ENCODE measurements at regions not wholly inside any gene's neighbourhood (a gene's known extent, or its start where the extent isn't known, plus 50 kb on each side); places are given as distances from the start of the nearest gene placed in this dataset.

DNA sequence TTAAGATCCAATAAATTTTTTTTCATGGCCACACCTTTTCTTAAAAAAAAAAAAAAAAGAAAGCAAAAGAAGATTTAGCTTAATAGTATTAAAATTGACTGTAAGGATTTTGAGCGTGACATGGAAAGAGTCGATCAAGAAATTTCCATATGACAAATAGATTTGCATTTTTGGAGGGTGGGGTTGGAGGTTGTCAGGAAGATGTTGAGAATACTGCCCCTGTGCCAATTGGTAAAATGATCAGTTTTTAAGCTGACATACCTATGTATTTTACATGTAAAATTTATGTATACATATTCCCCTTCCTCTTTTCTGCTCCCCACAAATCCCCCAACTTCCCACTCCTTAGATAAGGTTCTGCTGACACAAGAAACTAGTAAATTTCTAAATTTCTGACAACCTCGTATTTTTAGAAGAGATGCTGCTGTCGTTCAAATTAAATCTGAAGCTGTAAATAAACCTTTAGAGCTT lies 520.9 kb downstream of the CD83 start:
- Histone ChIP-seq H3K36me3 (ENCODE audit: control insufficient read depth, low read depth, low read length) (no peaks in the 10 kb centered on the region), H3K4me1 (ENCODE audit: control insufficient read depth, low read depth, low read length) (peaks cover 44% of the 10 kb centered on the region), H3K27me3 (ENCODE audit: control insufficient read depth, insufficient read depth, low read length) (no peaks in the 10 kb centered on the region), H3K4me3 (ENCODE audit: low read length) (no peak overlapping the region), H3K9ac (ENCODE audit: low read length) (no peak overlapping the region), H3K27ac (ENCODE audit: low read length) (no peak overlapping the region), H3K9me3 (ENCODE audit: control insufficient read depth, low read depth, low read length) (no peaks in the 10 kb centered on the region)

DNA sequence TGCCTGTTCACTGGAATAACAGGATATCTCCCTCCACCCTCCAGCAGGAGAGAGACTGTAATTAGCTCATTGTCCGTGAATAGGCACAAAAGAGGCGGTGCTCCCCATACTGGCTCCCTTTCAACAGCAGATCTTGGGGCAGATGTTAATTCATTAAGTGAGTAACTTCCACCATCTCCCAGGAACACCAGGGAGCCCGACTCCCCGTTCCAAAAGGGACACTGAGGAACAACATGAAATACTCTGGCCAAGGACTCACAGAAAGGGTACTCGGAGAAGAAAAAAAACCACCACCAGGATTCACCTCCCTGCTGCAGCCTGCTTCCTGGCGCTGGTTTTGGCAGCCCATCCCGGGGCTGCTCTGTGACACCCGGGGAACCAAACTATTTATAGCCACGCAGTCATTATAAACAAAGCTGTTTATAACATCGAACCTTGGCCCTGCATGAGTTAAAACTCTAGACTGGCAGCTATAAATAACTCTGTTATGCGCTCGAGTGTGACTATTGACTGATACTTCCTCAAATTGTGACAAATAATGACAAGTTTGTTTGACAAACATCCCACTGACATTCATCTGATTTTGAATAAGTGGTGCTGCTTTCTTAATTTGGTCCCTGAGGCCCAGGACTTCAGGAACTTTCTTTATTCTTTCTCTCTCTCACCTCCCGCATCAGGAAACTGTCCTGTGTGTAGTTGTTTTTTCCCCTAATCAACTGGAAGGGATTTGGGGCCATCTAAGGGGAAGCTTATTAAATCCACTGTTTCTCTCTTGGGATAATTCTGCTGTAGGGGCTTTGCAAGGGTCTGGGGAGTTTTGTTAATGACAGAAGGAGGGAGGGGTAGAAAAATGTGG lies 521.6 kb downstream of the CD83 start:
- H3K27ac ChIP-seq (ENCODE audit: low read length) = no peak overlapping the region

GRCh38 chr6:14639983-14640599 lies 522.5 kb downstream of the CD83 start:
- H3K36me3 ChIP-seq (ENCODE audit: control insufficient read depth, low read depth, low read length) = no peaks in the 10 kb centered on the region
- H3K9ac ChIP-seq (ENCODE audit: low read length) = no peak overlapping the region
- H3K4me1 ChIP-seq (ENCODE audit: control insufficient read depth, low read depth, low read length) = peaks cover 41% of the 10 kb centered on the region
- H3K27ac ChIP-seq (ENCODE audit: low read length) = no peak overlapping the region
- H3K9me3 ChIP-seq (ENCODE audit: control insufficient read depth, low read depth, low read length) = no peaks in the 10 kb centered on the region
- H3K27me3 ChIP-seq (ENCODE audit: control insufficient read depth, insufficient read depth, low read length) = no peaks in the 10 kb centered on the region
- no peak overlapping the region for H3K4me3 ChIP-seq (ENCODE audit: low read length)

More for the DNA sequence above, 521.6 kb downstream of the CD83 start:
- H3K4me1 ChIP-seq (ENCODE audit: control insufficient read depth, low read depth, low read length) = peaks cover 41% of the 10 kb centered on the region
- no peak overlapping the region for H3K4me3 ChIP-seq (ENCODE audit: low read length)
- no peaks in the 10 kb centered on the region for H3K27me3 ChIP-seq (ENCODE audit: control insufficient read depth, insufficient read depth, low read length)
- no peaks in the 10 kb centered on the region for H3K9me3 ChIP-seq (ENCODE audit: control insufficient read depth, low read depth, low read length)
- H3K9ac ChIP-seq (ENCODE audit: low read length) = no peak overlapping the region
- H3K36me3 ChIP-seq (ENCODE audit: control insufficient read depth, low read depth, low read length) = no peaks in the 10 kb centered on the region

GRCh38 chr6:14640631-14641030 lies 523.1 kb downstream of the CD83 start:
- H3K9me3 ChIP-seq (ENCODE audit: control insufficient read depth, low read depth, low read length) = no peaks in the 10 kb centered on the region
- no peaks in the 10 kb centered on the region for H3K36me3 ChIP-seq (ENCODE audit: control insufficient read depth, low read depth, low read length)
- no peak overlapping the region for H3K27ac ChIP-seq (ENCODE audit: low read length)
- no peak overlapping the region for H3K9ac ChIP-seq (ENCODE audit: low read length)
- H3K4me3 ChIP-seq (ENCODE audit: low read length) = no peak overlapping the region
- H3K4me1 ChIP-seq (ENCODE audit: control insufficient read depth, low read depth, low read length) = peaks cover 41% of the 10 kb centered on the region
- H3K27me3 ChIP-seq (ENCODE audit: control insufficient read depth, insufficient read depth, low read length) = no peaks in the 10 kb centered on the region

- no peak overlapping the region for H3K9ac ChIP-seq (ENCODE audit: low read length)
- H3K4me1 ChIP-seq (ENCODE audit: control insufficient read depth, low read depth, low read length) = peaks cover 41% of the 10 kb centered on the region
- H3K27me3 ChIP-seq (ENCODE audit: control insufficient read depth, insufficient read depth, low read length) = no peaks in the 10 kb centered on the region
- no peaks in the 10 kb centered on the region for H3K9me3 ChIP-seq (ENCODE audit: control insufficient read depth, low read depth, low read length)
- H3K4me3 ChIP-seq (ENCODE audit: low read length) = no peak overlapping the region
- no peaks in the 10 kb centered on the region for H3K36me3 ChIP-seq (ENCODE audit: control insufficient read depth, low read depth, low read length)
- H3K27ac ChIP-seq (ENCODE audit: low read length) = no peak overlapping the region
Measured at GRCh38 chr6:14641423-14642135, 524.0 kb downstream of the CD83 start.

DNA sequence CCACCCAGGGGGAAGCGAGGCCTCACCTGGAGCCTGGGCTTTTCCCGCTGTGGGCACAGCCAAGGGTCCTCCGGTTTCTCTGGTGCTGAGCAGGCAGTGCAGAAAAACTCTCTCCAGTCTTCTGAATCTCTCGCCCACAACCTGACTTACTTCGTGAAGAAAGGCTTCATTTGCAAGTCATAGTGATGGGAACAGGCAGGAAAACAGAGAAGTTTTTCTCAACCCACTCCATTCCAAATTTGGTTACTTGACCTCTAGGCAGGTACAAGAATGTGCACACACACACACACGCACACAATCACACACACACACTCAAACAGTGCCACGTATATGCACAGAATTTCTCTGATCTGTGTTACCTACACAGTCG lies 524.5 kb downstream of the CD83 start:
- no peaks in the 10 kb centered on the region for H3K36me3 ChIP-seq (ENCODE audit: control insufficient read depth, low read depth, low read length)
- no peaks in the 10 kb centered on the region for H3K27me3 ChIP-seq (ENCODE audit: control insufficient read depth, insufficient read depth, low read length)
- peaks cover 41% of the 10 kb centered on the region for H3K4me1 ChIP-seq (ENCODE audit: control insufficient read depth, low read depth, low read length)
- no peak overlapping the region for H3K4me3 ChIP-seq (ENCODE audit: low read length)
- H3K27ac ChIP-seq (ENCODE audit: low read length) = no peak overlapping the region
- H3K9me3 ChIP-seq (ENCODE audit: control insufficient read depth, low read depth, low read length) = no peaks in the 10 kb centered on the region
- H3K9ac ChIP-seq (ENCODE audit: low read length) = no peak overlapping the region

- Histone ChIP-seq H3K27me3 (ENCODE audit: control insufficient read depth, insufficient read depth, low read length) (no peaks in the 10 kb centered on the region), H3K4me1 (ENCODE audit: control insufficient read depth, low read depth, low read length) (peaks cover 41% of the 10 kb centered on the region), H3K27ac (ENCODE audit: low read length) (no peak overlapping the region), H3K9me3 (ENCODE audit: control insufficient read depth, low read depth, low read length) (no peaks in the 10 kb centered on the region), H3K9ac (ENCODE audit: low read length) (no peak overlapping the region), H3K36me3 (ENCODE audit: control insufficient read depth, low read depth, low read length) (no peaks in the 10 kb centered on the region), H3K4me3 (ENCODE audit: low read length) (no peak overlapping the region)
Measured at GRCh38 chr6:14642842-14643241, 525.3 kb downstream of the CD83 start.

DNA sequence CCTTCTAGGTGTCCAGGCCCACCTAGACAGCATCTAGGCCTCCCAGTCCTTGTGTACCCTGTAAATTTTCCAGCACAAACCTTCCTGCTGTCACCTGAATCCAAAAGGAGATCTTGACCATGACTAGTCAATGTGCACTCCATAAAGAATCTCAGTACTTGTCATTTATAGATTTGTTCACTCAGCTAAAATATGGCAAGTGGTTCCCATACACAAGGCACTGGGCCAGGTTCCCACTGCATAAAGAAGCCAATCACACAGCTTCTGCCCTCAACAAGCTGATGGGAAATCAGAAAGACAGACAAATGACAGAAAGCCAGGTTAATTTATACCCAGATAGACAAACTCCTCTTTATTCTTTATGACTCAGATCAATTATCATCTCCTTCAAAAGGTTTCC lies 526.8 kb downstream of the CD83 start:
- no peak overlapping the region for H3K9ac ChIP-seq (ENCODE audit: low read length)
- H3K4me3 ChIP-seq (ENCODE audit: low read length) = no peak overlapping the region
- H3K27me3 ChIP-seq (ENCODE audit: control insufficient read depth, insufficient read depth, low read length) = no peaks in the 10 kb centered on the region
- H3K36me3 ChIP-seq (ENCODE audit: control insufficient read depth, low read depth, low read length) = no peaks in the 10 kb centered on the region
- H3K9me3 ChIP-seq (ENCODE audit: control insufficient read depth, low read depth, low read length) = no peaks in the 10 kb centered on the region
- peaks cover 30% of the 10 kb centered on the region for H3K4me1 ChIP-seq (ENCODE audit: control insufficient read depth, low read depth, low read length)
- H3K27ac ChIP-seq (ENCODE audit: low read length) = no peak overlapping the region

DNA sequence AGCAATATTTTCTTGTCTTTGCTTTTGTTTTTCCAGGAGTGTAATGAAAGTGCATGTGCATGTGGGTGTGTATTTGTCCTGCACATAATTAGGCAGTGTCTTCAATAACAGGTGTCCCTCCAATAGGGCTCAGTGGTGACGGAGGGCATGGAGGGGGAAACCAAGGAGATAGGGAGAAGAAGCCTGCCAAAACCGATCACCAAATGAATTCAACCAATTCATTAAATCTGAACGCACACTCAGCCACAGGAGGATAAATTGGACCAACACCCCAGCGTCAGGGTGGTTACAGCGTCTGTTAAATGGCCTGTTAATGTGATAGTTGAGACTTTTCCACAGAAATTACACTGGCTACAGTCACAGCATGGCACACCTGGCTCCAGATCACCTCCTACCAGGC lies 527.6 kb downstream of the CD83 start:
- H3K9me3 ChIP-seq (ENCODE audit: control insufficient read depth, low read depth, low read length) = no peaks in the 10 kb centered on the region
- H3K4me3 ChIP-seq (ENCODE audit: low read length) = no peak overlapping the region

GRCh38 chr6:14645841-14646240 lies 528.3 kb downstream of the CD83 start:
- Histone ChIP-seq H3K4me1 (ENCODE audit: control insufficient read depth, low read depth, low read length) (peaks cover 16% of the 10 kb centered on the region), H3K9me3 (ENCODE audit: control insufficient read depth, low read depth, low read length) (no peaks in the 10 kb centered on the region), H3K9ac (ENCODE audit: low read length) (no peak overlapping the region), H3K36me3 (ENCODE audit: control insufficient read depth, low read depth, low read length) (no peaks in the 10 kb centered on the region), H3K4me3 (ENCODE audit: low read length) (no peak overlapping the region), H3K27ac (ENCODE audit: low read length) (no peak overlapping the region), H3K27me3 (ENCODE audit: control insufficient read depth, insufficient read depth, low read length) (no peaks in the 10 kb centered on the region)

More for the DNA sequence above, 527.6 kb downstream of the CD83 start:
- Histone ChIP-seq H3K27ac (ENCODE audit: low read length) (no peak overlapping the region), H3K27me3 (ENCODE audit: control insufficient read depth, insufficient read depth, low read length) (no peaks in the 10 kb centered on the region), H3K4me1 (ENCODE audit: control insufficient read depth, low read depth, low read length) (peaks cover 22% of the 10 kb centered on the region), H3K9ac (ENCODE audit: low read length) (no peak overlapping the region), H3K36me3 (ENCODE audit: control insufficient read depth, low read depth, low read length) (no peaks in the 10 kb centered on the region)

DNA sequence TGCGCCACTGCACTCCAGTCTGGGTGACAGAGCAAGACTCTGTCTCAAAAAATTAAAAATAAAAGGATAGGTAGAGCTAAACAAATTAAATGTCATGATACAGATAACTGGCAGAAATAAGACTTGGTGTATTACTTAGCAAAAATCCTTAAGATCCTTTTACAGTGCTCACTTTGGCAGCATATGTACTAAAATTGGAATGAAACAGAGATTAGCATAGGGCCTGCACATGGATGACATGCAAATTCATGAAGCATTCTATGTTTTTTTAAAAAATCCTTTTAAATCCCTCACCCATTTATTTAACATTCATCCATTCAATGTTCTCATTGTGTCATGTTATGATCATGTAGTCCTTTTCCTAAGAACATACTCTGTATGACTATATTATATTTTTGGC lies 528.8 kb downstream of the CD83 start:
- H3K9me3 ChIP-seq (ENCODE audit: control insufficient read depth, low read depth, low read length) = no peaks in the 10 kb centered on the region
- no peaks in the 10 kb centered on the region for H3K36me3 ChIP-seq (ENCODE audit: control insufficient read depth, low read depth, low read length)
- H3K27me3 ChIP-seq (ENCODE audit: control insufficient read depth, insufficient read depth, low read length) = no peaks in the 10 kb centered on the region
- peaks cover 11% of the 10 kb centered on the region for H3K4me1 ChIP-seq (ENCODE audit: control insufficient read depth, low read depth, low read length)
- no peak overlapping the region for H3K27ac ChIP-seq (ENCODE audit: low read length)
- no peak overlapping the region for H3K4me3 ChIP-seq (ENCODE audit: low read length)
- no peak overlapping the region for H3K9ac ChIP-seq (ENCODE audit: low read length)

Measured in iPS-18a (cell line).